ENCODE measurements at regions not wholly inside any gene's neighbourhood (a gene's known extent, or its start where the extent isn't known, plus 50 kb on each side); places are given as distances from the start of the nearest gene placed in this dataset.

- no peak overlapping the region for H3K18ac ChIP-seq (ENCODE audit: insufficient read length, low read depth, low read length)
- H3K79me1 ChIP-seq (ENCODE audit: insufficient read depth, low read depth, low read length, poor library complexity, severe bottlenecking) = no peaks in the 10 kb centered on the region
- Mint-ChIP-seq H3K27me3 (ENCODE audit: low read depth) (no peaks in the 10 kb centered on the region), H3K9me3 (no peaks in the 10 kb centered on the region), H3K4me1 (peaks cover 0 to 22% of the 10 kb centered on the region in 2 experiments; a peak in 2 of 4 replicates), H3K27ac (no peak overlapping the region; a peak in 1 of 7 replicates), H3K36me3 (ENCODE audit: insufficient read depth in 1 of 3, low read depth in 3 of 3) (no peaks in the 10 kb centered on the region), H3K4me3 (no peak overlapping the region)
- no peaks in the 10 kb centered on the region for H3K9me3 ChIP-seq (ENCODE audit: control insufficient read depth, low read depth, low read length)
- H3K27me3 ChIP-seq (ENCODE audit: insufficient read depth, low read length) = no peaks in the 10 kb centered on the region
- H4K8ac ChIP-seq (replicated peaks; ENCODE audit: insufficient read length, low read depth, low read length) = no peak overlapping the region
- H3K27ac ChIP-seq (ENCODE audit: insufficient read length, low read depth, low read length) = no peak overlapping the region
- no peak overlapping the region for H2BK15ac ChIP-seq (ENCODE audit: low read depth, low read length)
- no peak overlapping the region for H2BK120ac ChIP-seq (ENCODE audit: low read depth, low read length, poor library complexity, severe bottlenecking)
- H2BK5ac ChIP-seq (ENCODE audit: insufficient read length, low read length) = no peak overlapping the region
- no peak overlapping the region for H3K4me2 ChIP-seq (ENCODE audit: insufficient read depth, insufficient read length, low read length)
- no peak overlapping the region for H2BK20ac ChIP-seq (ENCODE audit: low read depth, low read length, poor library complexity, severe bottlenecking)
- no peak overlapping the region for H2BK12ac ChIP-seq (ENCODE audit: insufficient read length, low read depth, low read length)
- H3T11ph ChIP-seq (ENCODE audit: low read length) = no peak overlapping the region
- H2AK5ac ChIP-seq (ENCODE audit: insufficient read length, low read length) = no peak overlapping the region
- no peaks in the 10 kb centered on the region for H3K79me2 ChIP-seq (ENCODE audit: insufficient read depth, low read length)
- no peak overlapping the region for H3K14ac ChIP-seq (ENCODE audit: insufficient read depth, low read length)
- H3K23me2 ChIP-seq (ENCODE audit: insufficient read length, low read depth, low read length, poor library complexity, severe bottlenecking) = no peaks in the 10 kb centered on the region
- no peaks in the 10 kb centered on the region for H3K4me1 ChIP-seq (ENCODE audit: insufficient read depth, low read length)
- peak; percentile 24; the same call in 1 of the 3 replicates for TF ChIP-seq CTCF (conservative IDR thresholded peaks at IDR 0.05)
- DNase-seq = no peak
- no peak overlapping the region for H3K23ac ChIP-seq (ENCODE audit: insufficient read length, low read depth, low read length)
- H4K20me1 ChIP-seq (ENCODE audit: control insufficient read depth, insufficient read depth, insufficient read length) = peaks cover 2% of the 10 kb centered on the region
- no peak overlapping the region for H3K9ac ChIP-seq (ENCODE audit: extremely low read depth, insufficient read length, low read length)
- H2AFZ ChIP-seq (ENCODE audit: low read length) = no peak overlapping the region
- no peak overlapping the region for H3K4ac ChIP-seq (ENCODE audit: low read depth, low read length)
- H4K5ac ChIP-seq (ENCODE audit: insufficient read length, low read depth, low read length) = no peak overlapping the region
- no CpG with 5 or more reads among the region's 21 CpGs for WGBS (ENCODE audit: extremely low coverage, insufficient read length, low lambda C conversion rate)
- no peak overlapping the region for H4K91ac ChIP-seq (ENCODE audit: insufficient read length, low read depth, low read length)
- no peak overlapping the region for H3K56ac ChIP-seq (ENCODE audit: insufficient read length, low read depth, low read length)
Measured at GRCh38 chr16:85289760-85290625, 177.7 kb upstream of the CIBAR2 start.

Measured in H9 (cell line).